Prostate gland (tissue), 2 donors: ENCODE measurements at regions not wholly inside any gene's neighbourhood (a gene's known extent, or its start where the extent isn't known, plus 50 kb on each side); places are given as distances from the start of the nearest gene placed in this dataset.

Experiments
- DNase-seq: peaks from one replicate; pipeline ENCODE4 v3.0.0-alpha.2; 2019; ENCODE audit warnings: low spot score
- H3K27ac ChIP-seq, 2 donors: fragments of 200-600 bp; sonication (generic); 2 replicates each; pipeline ENCODE4 v1.5.1; 2017 to 2019
- H3K27me3 ChIP-seq: fragments of 200-600 bp; sonication (generic); replicated peaks from 2 replicates; pipeline ENCODE4 v1.5.1; 2019; ENCODE audit not compliant: insufficient read depth
- H3K36me3 ChIP-seq, 2 donors: fragments of 200-600 bp; sonication (generic); 1 replicate in 1 of 2; 2 replicates in 1 of 2; pipeline versions ENCODE4 v1.5.1 to v1.8.1; 2017 to 2019
- H3K4me1 ChIP-seq: fragments of 200-600 bp; sonication (generic); replicated peaks from 2 replicates; pipeline ENCODE4 v1.5.1; 2019
- H3K4me3 ChIP-seq, 2 donors: fragments of 200-600 bp; sonication (generic); 2 replicates each; pipeline ENCODE4 v1.5.1; 2017 to 2019
- H3K9me3 ChIP-seq: fragments of 200-600 bp; sonication (generic); 2 replicates; pipeline ENCODE4 v1.5.1; 2017
- POLR2A ChIP-seq: fragments of 450-650 bp; IDR thresholded peaks from one replicate; pipeline ENCODE4 v1.6.1; 2016; ENCODE audit warnings: antibody characterized with exemption, mild to moderate bottlenecking
- POLR2AphosphoS5 ChIP-seq: sonication (generic); formaldehyde crosslinking; IDR thresholded peaks from one replicate; pipeline ENCODE4 v1.6.1; 2017; ENCODE audit warnings: antibody characterized with exemption
- WGBS: methylation state at CpG from one replicate; pipeline ENCODE4 v1.1.5; 2018; 5-methylcytosine and 5-hydroxymethylcytosine counted together
- intact Hi-C: fragments of 100-400 bp; cut with DNase I; formaldehyde crosslinking; loops from one replicate; pipeline ENCODE4 v1.14.2; 2022
- TF ChIP-seq, protein P1 (sequence below), 4 experiments: fragments of 200-600 bp in 2 of 4; fragments of 450-650 bp in 2 of 4; sonication (generic) in 2 of 4; IDR thresholded peaks; 1 replicate in 3 of 4; 2 replicates in 1 of 4; pipeline ENCODE4 v1.5.1; 2016 to 2019; ENCODE audit warnings: antibody characterized with exemption in 4 of 4, mild to moderate bottlenecking in 2 of 4, moderate library complexity in 2 of 4

DNA sequence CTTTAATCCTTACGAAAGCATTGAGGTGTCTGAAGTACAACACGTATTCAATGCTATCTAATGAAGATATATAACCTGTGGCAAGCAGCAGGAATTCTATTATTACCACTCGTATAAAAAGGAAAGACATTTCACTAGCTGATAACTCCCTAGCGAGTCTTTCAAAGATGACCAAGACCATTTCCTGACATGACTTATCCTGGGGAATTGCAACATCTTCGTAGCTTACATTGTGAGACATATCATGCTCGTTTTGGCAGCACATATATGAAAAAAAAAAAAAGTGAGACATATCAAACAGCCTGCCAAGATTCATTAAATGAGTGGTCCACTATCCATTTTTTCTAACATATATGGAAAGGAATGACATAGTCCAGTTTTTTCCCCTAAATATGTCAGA lies 337.0 kb downstream of the FSCB start:
- Histone ChIP-seq H3K36me3 (no peaks in the 10 kb centered on the region), H3K9me3 (no peaks in the 10 kb centered on the region), H3K27ac (no peak overlapping the region), H3K4me3 (no peak overlapping the region), H3K27me3 (no peaks in the 10 kb centered on the region), H3K4me1 (no peaks in the 10 kb centered on the region)
- TF ChIP-seq POLR2A (no peak), POLR2AphosphoS5 (no peak)
- TF ChIP-seq, protein P1, sequence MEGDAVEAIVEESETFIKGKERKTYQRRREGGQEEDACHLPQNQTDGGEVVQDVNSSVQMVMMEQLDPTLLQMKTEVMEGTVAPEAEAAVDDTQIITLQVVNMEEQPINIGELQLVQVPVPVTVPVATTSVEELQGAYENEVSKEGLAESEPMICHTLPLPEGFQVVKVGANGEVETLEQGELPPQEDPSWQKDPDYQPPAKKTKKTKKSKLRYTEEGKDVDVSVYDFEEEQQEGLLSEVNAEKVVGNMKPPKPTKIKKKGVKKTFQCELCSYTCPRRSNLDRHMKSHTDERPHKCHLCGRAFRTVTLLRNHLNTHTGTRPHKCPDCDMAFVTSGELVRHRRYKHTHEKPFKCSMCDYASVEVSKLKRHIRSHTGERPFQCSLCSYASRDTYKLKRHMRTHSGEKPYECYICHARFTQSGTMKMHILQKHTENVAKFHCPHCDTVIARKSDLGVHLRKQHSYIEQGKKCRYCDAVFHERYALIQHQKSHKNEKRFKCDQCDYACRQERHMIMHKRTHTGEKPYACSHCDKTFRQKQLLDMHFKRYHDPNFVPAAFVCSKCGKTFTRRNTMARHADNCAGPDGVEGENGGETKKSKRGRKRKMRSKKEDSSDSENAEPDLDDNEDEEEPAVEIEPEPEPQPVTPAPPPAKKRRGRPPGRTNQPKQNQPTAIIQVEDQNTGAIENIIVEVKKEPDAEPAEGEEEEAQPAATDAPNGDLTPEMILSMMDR (IDR thresholded peaks at IDR 0.05), result no peak
- intact Hi-C loops, result no loop called here
- no peak for DNase-seq
- 76% methylated on average over 6 of the region's 6 CpGs for WGBS

DNA sequence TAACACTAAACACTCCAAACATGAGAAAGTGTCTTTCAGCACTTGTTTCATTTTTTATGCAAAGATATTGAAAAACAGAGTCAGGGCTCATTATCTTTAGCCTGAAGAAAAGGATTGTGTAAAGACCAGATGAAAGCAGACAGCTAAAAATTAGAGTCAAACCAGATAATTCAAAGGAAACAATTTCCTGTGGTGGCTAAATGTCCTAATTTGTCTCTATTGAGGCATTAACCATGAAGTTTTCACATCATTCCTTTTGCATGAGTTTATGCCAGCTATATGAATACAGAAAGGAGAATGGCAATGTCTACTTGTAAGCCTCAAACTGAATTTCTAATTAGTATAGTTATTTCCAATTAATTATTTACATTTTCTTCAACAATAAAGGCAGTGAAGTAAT lies 338.5 kb downstream of the FSCB start:
- no peaks in the 10 kb centered on the region for H3K9me3 ChIP-seq
- intact Hi-C loops, result no loop called here
- no peak overlapping the region for H3K27ac ChIP-seq
- TF ChIP-seq POLR2A, result no peak
- TF ChIP-seq POLR2AphosphoS5, result no peak
- H3K4me1 ChIP-seq, result no peaks in the 10 kb centered on the region
- H3K36me3 ChIP-seq, result no peaks in the 10 kb centered on the region
- DNase-seq, result no peak
- H3K27me3 ChIP-seq, result no peaks in the 10 kb centered on the region
- no peak overlapping the region for H3K4me3 ChIP-seq

DNA sequence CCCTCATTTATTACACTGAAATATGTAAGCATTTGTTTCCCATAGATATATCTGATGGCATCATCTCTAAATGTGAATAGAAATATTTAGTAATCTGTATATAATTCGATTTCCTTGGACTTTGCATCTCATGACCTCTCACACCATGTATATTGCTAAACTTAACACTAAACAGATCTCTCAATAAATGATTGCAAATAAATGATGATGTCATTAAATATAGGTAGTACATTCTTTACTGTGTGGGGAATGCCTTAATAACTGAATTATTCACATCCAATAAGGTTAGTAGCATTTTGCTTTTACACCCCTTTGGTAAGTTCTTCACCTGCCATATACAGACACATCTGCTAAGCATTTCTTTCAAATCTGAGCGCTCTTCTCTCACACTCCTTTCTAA lies 340.5 kb downstream of the FSCB start:
- no peak overlapping the region for H3K27ac ChIP-seq

DNA sequence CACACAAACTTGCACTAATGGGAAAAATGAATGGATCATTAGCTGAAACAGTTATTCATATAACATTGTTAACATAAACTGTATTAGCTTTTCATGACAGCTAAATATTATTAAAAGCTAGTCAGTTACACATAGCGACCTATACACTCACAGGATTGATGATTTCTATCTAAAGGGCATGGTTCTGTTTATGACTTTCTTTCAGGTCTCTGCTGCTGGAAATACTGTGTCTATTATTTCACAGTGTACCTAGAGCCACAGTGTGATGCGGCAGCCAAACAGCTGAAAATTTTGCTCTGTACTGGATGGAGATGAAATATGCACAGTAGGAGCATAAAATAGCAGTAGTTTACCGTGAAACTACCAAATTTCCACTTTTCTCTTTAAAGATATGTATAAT lies 341.1 kb downstream of the FSCB start:
- H3K27ac ChIP-seq, result no peak overlapping the region
- intact Hi-C loops, result no loop called here
- H3K4me1 ChIP-seq, result no peaks in the 10 kb centered on the region
- H3K36me3 ChIP-seq, result no peaks in the 10 kb centered on the region
- TF ChIP-seq, protein P1 (IDR thresholded peaks at IDR 0.05), result no peak
- TF ChIP-seq POLR2A (no peak), POLR2AphosphoS5 (no peak)
- DNase-seq, result no peak
- WGBS, result 48% methylated on average over 3 of the region's 3 CpGs
- no peak overlapping the region for H3K4me3 ChIP-seq
- no peaks in the 10 kb centered on the region for H3K27me3 ChIP-seq
- no peaks in the 10 kb centered on the region for H3K9me3 ChIP-seq

More for the DNA sequence above, 340.5 kb downstream of the FSCB start:
- Histone ChIP-seq H3K4me1 (no peaks in the 10 kb centered on the region), H3K27me3 (no peaks in the 10 kb centered on the region), H3K36me3 (no peaks in the 10 kb centered on the region), H3K4me3 (no peak overlapping the region), H3K9me3 (no peaks in the 10 kb centered on the region)
- intact Hi-C loops, result no loop called here
- DNase-seq, result no peak
- TF ChIP-seq, protein P1 (IDR thresholded peaks at IDR 0.05), result no peak
- TF ChIP-seq POLR2A (no peak), POLR2AphosphoS5 (no peak)
- 89% methylated on average over 2 of the region's 2 CpGs for WGBS

DNA sequence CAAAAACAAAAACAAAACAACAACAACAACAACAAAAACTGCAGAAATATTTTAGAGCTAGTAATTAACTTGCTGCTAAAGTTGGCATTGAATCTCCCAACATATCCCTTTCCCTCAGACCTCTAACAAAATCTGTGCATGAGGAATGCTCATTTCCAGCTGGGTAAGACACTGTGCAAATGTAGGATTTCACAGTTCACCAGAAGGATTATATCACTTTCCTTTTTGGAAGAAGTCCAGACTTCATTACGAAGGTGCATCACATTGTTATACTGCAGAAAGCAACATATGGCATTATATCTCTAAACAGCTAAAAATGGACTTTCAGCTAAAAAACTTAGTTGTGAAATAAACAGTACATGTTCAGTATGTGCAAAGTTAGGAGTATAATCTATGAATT lies 341.8 kb downstream of the FSCB start:
- H3K9me3 ChIP-seq, result no peaks in the 10 kb centered on the region
- no peak for DNase-seq
- H3K36me3 ChIP-seq, result no peaks in the 10 kb centered on the region
- no peaks in the 10 kb centered on the region for H3K4me1 ChIP-seq
- TF ChIP-seq POLR2A (no peak), POLR2AphosphoS5 (no peak)
- TF ChIP-seq, protein P1 (IDR thresholded peaks at IDR 0.05), result no peak
- intact Hi-C loops, result no loop called here
- no peak overlapping the region for H3K27ac ChIP-seq
- WGBS, result 32% methylated on average over 1 of the region's 1 CpG
- H3K27me3 ChIP-seq, result no peaks in the 10 kb centered on the region
- no peak overlapping the region for H3K4me3 ChIP-seq
